G401.6 (cell line): ENCODE measurements at regions not wholly inside any gene's neighbourhood (a gene's known extent, or its start where the extent isn't known, plus 50 kb on each side); places are given as distances from the start of the nearest gene placed in this dataset.
A peak's percentile ranks its signal among the peaks of the same experiment; 100 is the strongest.

Source experiments
- FAIRE-seq: peaks from 2 replicates; lab custom pipeline; 2012; peaks lifted over from hg19 to GRCh38; lab: Jason Lieb, UNC

- FAIRE-seq = peak; percentile 98
These were observed 58.4 kb upstream of the CXADR start for GRCh38 chr21:17454315-17455027.

GRCh38 chr21:17455028-17455353, 57.9 kb upstream of the CXADR start:
- no peak for FAIRE-seq

- no peak for FAIRE-seq
These were observed 57.4 kb upstream of the CXADR start for GRCh38 chr21:17455451-17455850.

- no peak for FAIRE-seq
These were observed 54.6 kb upstream of the CXADR start for GRCh38 chr21:17458279-17458678.

- FAIRE-seq = no peak
These were observed 52.7 kb upstream of the CXADR start for GRCh38 chr21:17460094-17460493.

- no peak for FAIRE-seq
These were observed 51.8 kb upstream of the CXADR start for GRCh38 chr21:17461014-17461413.

- FAIRE-seq = no peak
These were observed 51.3 kb upstream of the CXADR start for GRCh38 chr21:17461582-17461981.

- FAIRE-seq = no peak
These were observed 50.4 kb upstream of the CXADR start for GRCh38 chr21:17462276-17462981.
